ENCODE measurements at regions not wholly inside any gene's neighbourhood (a gene's known extent, or its start where the extent isn't known, plus 50 kb on each side); places are given as distances from the start of the nearest gene placed in this dataset.

DNA sequence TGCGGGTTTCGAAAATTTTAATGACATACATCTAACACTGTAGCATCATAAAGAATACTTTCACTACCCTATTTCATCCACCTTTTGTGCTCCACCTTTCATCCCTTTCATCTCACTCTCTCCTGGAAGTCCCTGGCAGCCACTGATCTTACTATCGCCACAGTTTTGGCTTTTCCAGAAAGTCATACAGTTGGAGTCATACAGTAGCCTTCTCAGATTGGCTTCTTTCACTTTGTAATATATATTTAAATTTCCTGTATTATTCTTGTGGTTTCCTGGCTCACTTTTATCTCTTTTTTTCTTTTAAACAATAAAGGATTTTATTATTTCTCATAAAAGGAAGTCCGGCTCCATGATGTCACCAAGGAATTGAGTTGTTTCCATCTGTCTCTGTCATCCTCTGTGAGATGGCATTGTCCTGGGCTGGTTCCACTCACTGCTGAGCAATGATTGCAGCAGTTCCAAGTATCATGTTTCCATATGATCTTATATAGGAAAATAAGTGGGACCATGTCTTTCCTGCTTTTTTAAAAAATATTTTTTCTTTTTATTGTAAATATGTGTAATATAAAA is 626.3 kb downstream of the POM121L12 start:
- DNase-seq (no peak), FAIRE-seq (no peak)
- no peaks in the 10 kb centered on the region for H3K4me1 ChIP-seq (ENCODE audit: control insufficient read depth in 3 of 3, insufficient read depth in 2 of 3, low read depth in 1 of 3, low read length in 2 of 3)
- WGBS, 3 donors: 92 to 94% (median 93%) methylated on average over 4 of the region's 4 CpGs
- H3K4me3 ChIP-seq (ENCODE audit: low read depth in 1 of 3, low read length in 3 of 3): no peak overlapping the region
- no peak overlapping the region for H3K27ac ChIP-seq (ENCODE audit: low read depth in 1 of 3, low read length in 2 of 3)
- H3K27me3 ChIP-seq (ENCODE audit: control insufficient read depth in 3 of 3, insufficient read depth in 3 of 3, low read length in 3 of 3): no peaks in the 10 kb centered on the region
- peaks cover 0 to 2% of the 10 kb centered on the region in 2 donors for H3K9me3 ChIP-seq (ENCODE audit: control insufficient read depth in 2 of 2, insufficient read depth in 1 of 2, low read depth in 1 of 2, low read length in 1 of 2)
- no peaks in the 10 kb centered on the region for H3K36me3 ChIP-seq (ENCODE audit: control insufficient read depth in 3 of 3, insufficient read depth in 2 of 3, low read depth in 1 of 3, low read length in 3 of 3)

DNA sequence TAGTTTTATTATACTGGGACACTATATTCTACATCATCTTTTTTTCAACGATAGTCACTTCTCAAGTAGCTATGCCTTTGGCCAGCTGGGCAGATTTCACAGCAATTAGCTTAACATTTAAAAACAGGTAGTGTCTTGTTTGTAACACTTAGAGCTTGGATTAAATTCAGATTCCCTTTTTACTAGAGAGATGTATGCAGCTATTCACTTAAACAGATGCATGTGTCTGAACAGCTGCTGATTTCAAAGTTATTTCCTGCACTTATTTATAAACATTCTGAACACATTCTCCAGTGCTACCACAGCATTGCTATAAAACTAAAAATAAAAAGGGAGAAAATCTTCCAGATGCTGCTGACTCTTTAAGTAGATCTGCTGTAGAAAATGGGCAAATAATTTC is 637.2 kb downstream of the POM121L12 start:
- Histone ChIP-seq H3K27me3 (ENCODE audit: control insufficient read depth in 3 of 3, insufficient read depth in 3 of 3, low read length in 3 of 3) (no peaks in the 10 kb centered on the region), H3K36me3 (ENCODE audit: control insufficient read depth in 3 of 3, insufficient read depth in 2 of 3, low read depth in 1 of 3, low read length in 3 of 3) (no peaks in the 10 kb centered on the region), H3K27ac (ENCODE audit: low read depth in 1 of 3, low read length in 2 of 3) (no peak overlapping the region), H3K9me3 (ENCODE audit: control insufficient read depth in 2 of 2, insufficient read depth in 1 of 2, low read depth in 1 of 2, low read length in 1 of 2) (peaks cover 0 to 1% of the 10 kb centered on the region in 2 donors), H3K4me1 (ENCODE audit: control insufficient read depth in 3 of 3, insufficient read depth in 2 of 3, low read depth in 1 of 3, low read length in 2 of 3) (no peaks in the 10 kb centered on the region), H3K4me3 (ENCODE audit: low read depth in 1 of 3, low read length in 3 of 3) (no peak overlapping the region)
- DNase-seq: no peak
- no peak for FAIRE-seq
- 61 to 83% (median 82%) methylated on average over 1 of the region's 1 CpG for WGBS, 3 donors

DNA sequence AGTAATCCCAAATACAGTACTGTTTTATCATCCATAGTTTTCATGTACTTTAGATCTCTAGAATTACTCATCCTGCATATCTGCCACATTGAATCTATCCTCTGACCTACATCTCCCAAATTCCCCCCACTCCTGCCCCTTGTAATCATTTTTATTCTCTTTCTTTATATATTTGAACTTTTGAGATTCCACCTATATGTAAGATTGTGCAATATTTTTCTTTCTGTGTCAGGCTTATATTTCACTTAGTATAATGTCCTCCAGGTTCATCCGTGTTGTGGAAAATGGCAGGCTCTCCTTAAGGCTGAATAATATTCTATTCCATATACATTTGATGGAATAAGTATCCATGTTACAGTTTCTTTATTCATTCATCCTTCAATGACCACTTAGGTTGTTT is 640.4 kb downstream of the POM121L12 start:
- H3K27ac ChIP-seq (ENCODE audit: low read depth in 1 of 3, low read length in 2 of 3): no peak overlapping the region
- no peaks in the 10 kb centered on the region for H3K4me1 ChIP-seq (ENCODE audit: control insufficient read depth in 3 of 3, insufficient read depth in 2 of 3, low read depth in 1 of 3, low read length in 2 of 3)
- H3K4me3 ChIP-seq (ENCODE audit: low read depth in 1 of 3, low read length in 3 of 3): no peak overlapping the region
- WGBS, 3 donors: 91 to 97% (median 95%) methylated on average over 1 of the region's 1 CpG
- no peak for DNase-seq
- no peaks in the 10 kb centered on the region for H3K9me3 ChIP-seq (ENCODE audit: control insufficient read depth in 2 of 2, insufficient read depth in 1 of 2, low read depth in 1 of 2, low read length in 1 of 2)
- H3K36me3 ChIP-seq (ENCODE audit: control insufficient read depth in 3 of 3, insufficient read depth in 2 of 3, low read depth in 1 of 3, low read length in 3 of 3): no peaks in the 10 kb centered on the region
- no peaks in the 10 kb centered on the region for H3K27me3 ChIP-seq (ENCODE audit: control insufficient read depth in 3 of 3, insufficient read depth in 3 of 3, low read length in 3 of 3)
- no peak for FAIRE-seq

DNA sequence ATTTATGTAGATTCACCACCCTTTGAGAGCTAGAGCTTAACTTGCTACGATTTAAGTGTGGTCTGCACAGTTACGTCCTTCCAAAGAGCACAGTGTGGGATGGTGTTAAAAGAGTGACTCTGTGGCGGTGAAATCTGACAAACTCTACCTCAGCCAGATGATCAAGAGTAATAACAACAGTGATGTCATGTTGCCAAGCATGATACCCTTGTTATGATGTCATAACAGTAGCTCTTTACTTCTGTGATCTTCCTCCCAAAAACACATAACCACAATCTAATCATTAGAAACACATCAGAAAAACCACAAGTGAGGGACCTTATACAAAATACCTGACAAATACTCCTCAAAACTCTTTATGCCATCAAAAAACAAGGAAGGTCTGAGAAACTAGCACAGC is 649.3 kb downstream of the POM121L12 start:
- no peak for FAIRE-seq

DNA sequence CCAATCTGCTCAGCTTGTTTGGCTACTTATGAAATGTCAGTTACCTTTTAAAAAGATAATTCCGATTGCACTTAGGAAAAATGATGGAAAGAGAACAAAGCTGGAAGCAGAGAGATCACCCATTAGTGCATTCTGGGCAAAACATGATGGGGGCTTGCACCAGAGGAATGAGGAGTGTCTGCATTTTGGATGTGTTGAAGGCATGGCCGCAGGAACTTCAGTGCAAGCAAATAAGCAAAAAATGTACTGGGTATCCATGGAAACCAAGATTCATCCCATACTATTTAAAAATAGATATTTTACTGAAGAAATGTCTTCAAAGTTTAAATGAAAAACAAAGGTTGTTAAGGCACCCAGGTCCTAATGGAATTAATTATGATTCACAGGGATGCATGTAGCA is 655.0 kb downstream of the POM121L12 start:
- no peaks in the 10 kb centered on the region for H3K27me3 ChIP-seq (ENCODE audit: control insufficient read depth in 3 of 3, insufficient read depth in 3 of 3, low read length in 3 of 3)
- no peak overlapping the region for H3K4me3 ChIP-seq (ENCODE audit: low read depth in 1 of 3, low read length in 3 of 3)
- H3K9me3 ChIP-seq (ENCODE audit: control insufficient read depth in 2 of 2, insufficient read depth in 1 of 2, low read depth in 1 of 2, low read length in 1 of 2): no peaks in the 10 kb centered on the region
- DNase-seq: no peak
- H3K27ac ChIP-seq (ENCODE audit: low read depth in 1 of 3, low read length in 2 of 3): no peak overlapping the region
- no peaks in the 10 kb centered on the region for H3K36me3 ChIP-seq (ENCODE audit: control insufficient read depth in 3 of 3, insufficient read depth in 2 of 3, low read depth in 1 of 3, low read length in 3 of 3)
- no peak for FAIRE-seq
- H3K4me1 ChIP-seq (ENCODE audit: control insufficient read depth in 3 of 3, insufficient read depth in 2 of 3, low read depth in 1 of 3, low read length in 2 of 3): no peaks in the 10 kb centered on the region
- WGBS, 3 donors: 81 to 93% (median 87%) methylated on average over 2 of the region's 2 CpGs

More for the DNA sequence above, 649.3 kb downstream of the POM121L12 start:
- no peaks in the 10 kb centered on the region for H3K36me3 ChIP-seq (ENCODE audit: control insufficient read depth in 3 of 3, insufficient read depth in 2 of 3, low read depth in 1 of 3, low read length in 3 of 3)
- WGBS, 3 donors: 74 to 88% (median 86%) methylated on average over 3 of the region's 3 CpGs
- DNase-seq: no peak
- no peaks in the 10 kb centered on the region for H3K27me3 ChIP-seq (ENCODE audit: control insufficient read depth in 3 of 3, insufficient read depth in 3 of 3, low read length in 3 of 3)
- no peak overlapping the region for H3K4me3 ChIP-seq (ENCODE audit: low read depth in 1 of 3, low read length in 3 of 3)
- H3K9me3 ChIP-seq (ENCODE audit: control insufficient read depth in 2 of 2, insufficient read depth in 1 of 2, low read depth in 1 of 2, low read length in 1 of 2): peaks cover 0 to 4% of the 10 kb centered on the region in 2 donors
- no peaks in the 10 kb centered on the region for H3K4me1 ChIP-seq (ENCODE audit: control insufficient read depth in 3 of 3, insufficient read depth in 2 of 3, low read depth in 1 of 3, low read length in 2 of 3)
- H3K27ac ChIP-seq (ENCODE audit: low read depth in 1 of 3, low read length in 2 of 3): no peak overlapping the region

DNA sequence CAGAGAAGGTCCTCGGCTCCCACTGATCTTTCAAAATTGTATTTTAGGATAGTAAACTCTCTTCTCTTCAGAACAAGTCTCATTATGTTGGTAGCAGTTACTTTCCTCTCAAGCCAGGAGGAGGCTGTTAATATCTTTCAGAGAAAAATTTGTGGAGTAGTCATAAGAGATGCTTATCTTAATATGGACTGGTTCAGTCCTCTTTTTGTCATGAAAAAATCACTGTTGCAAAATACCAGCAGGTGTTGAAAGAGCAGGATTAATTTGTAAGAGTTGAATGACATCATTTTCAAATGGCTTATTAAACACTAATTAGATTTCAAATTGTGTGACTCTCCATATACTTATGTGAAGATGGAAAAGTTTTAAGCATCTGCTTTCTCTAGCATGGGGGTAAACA is 662.5 kb downstream of the POM121L12 start:
- Histone ChIP-seq H3K27ac (ENCODE audit: low read depth in 1 of 3, low read length in 2 of 3) (no peak overlapping the region), H3K27me3 (ENCODE audit: control insufficient read depth in 3 of 3, insufficient read depth in 3 of 3, low read length in 3 of 3) (no peaks in the 10 kb centered on the region), H3K4me1 (ENCODE audit: control insufficient read depth in 3 of 3, insufficient read depth in 2 of 3, low read depth in 1 of 3, low read length in 2 of 3) (no peaks in the 10 kb centered on the region), H3K9me3 (ENCODE audit: control insufficient read depth in 2 of 2, insufficient read depth in 1 of 2, low read depth in 1 of 2, low read length in 1 of 2) (no peaks in the 10 kb centered on the region), H3K4me3 (ENCODE audit: low read depth in 1 of 3, low read length in 3 of 3) (no peak overlapping the region), H3K36me3 (ENCODE audit: control insufficient read depth in 3 of 3, insufficient read depth in 2 of 3, low read depth in 1 of 3, low read length in 3 of 3) (no peaks in the 10 kb centered on the region)
- WGBS, 3 donors: 46 to 58% (median 48%) methylated on average over 1 of the region's 1 CpG
- FAIRE-seq (no peak), DNase-seq (no peak)

DNA sequence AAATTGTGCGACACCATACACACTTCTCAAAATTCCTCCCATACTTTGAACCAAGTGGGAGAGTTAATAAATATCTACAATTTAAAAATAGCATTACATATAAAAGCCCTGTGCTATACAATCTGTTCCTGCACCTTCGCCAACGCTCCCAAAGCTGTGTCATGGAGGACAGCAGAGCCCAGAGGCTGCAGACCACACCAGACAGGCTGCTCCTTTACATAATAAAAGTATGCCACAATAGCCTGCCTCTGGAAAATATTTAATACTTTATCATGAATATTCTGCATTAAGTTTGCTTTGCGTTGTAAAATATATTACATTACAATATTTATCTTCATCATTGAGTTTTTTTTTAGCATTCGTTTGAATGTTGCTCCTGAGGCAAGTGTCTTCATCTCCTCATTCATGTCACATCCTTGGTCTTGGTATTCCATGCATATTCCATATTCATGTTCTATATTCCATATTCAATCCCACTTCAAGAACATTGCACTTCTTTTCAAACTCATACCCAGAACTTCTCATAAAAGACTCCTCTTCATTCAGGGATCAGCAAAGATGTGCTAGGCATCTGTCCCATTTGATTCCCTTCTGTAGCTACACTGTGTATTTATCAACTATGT is 663.9 kb downstream of the POM121L12 start:
- Histone ChIP-seq H3K27ac (ENCODE audit: low read depth in 1 of 3, low read length in 2 of 3) (no peak overlapping the region), H3K9me3 (ENCODE audit: control insufficient read depth in 2 of 2, insufficient read depth in 1 of 2, low read depth in 1 of 2, low read length in 1 of 2) (no peaks in the 10 kb centered on the region), H3K36me3 (ENCODE audit: control insufficient read depth in 3 of 3, insufficient read depth in 2 of 3, low read depth in 1 of 3, low read length in 3 of 3) (no peaks in the 10 kb centered on the region), H3K4me3 (ENCODE audit: low read depth in 1 of 3, low read length in 3 of 3) (no peak overlapping the region), H3K27me3 (ENCODE audit: control insufficient read depth in 3 of 3, insufficient read depth in 3 of 3, low read length in 3 of 3) (no peaks in the 10 kb centered on the region), H3K4me1 (ENCODE audit: control insufficient read depth in 3 of 3, insufficient read depth in 2 of 3, low read depth in 1 of 3, low read length in 2 of 3) (no peaks in the 10 kb centered on the region)
- FAIRE-seq (no peak), DNase-seq (no peak)
- 85 to 94% (median 91%) methylated on average over 5 of the region's 5 CpGs for WGBS, 3 donors

DNA sequence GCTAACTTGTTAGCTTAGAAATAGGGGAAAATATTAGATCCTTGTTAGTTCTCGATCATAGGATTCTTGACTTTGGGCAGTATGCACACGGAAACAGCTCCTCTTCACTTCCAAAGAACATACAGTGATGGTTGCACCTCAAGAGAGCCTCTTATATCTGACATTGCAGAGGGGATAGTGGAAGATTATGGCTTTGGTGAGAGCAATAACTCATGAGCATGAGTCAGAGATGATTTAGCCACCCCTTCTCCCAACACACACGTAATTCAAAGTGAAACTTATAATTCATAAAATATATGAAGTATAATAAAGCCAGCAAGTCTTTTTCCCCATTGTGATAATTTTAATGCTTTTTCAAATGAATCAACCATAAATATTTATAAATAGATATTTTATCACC is 683.7 kb downstream of the POM121L12 start:
- Histone ChIP-seq H3K27me3 (ENCODE audit: control insufficient read depth in 3 of 3, insufficient read depth in 3 of 3, low read length in 3 of 3) (no peaks in the 10 kb centered on the region), H3K27ac (ENCODE audit: low read depth in 1 of 3, low read length in 2 of 3) (no peak overlapping the region), H3K36me3 (ENCODE audit: control insufficient read depth in 3 of 3, insufficient read depth in 2 of 3, low read depth in 1 of 3, low read length in 3 of 3) (no peaks in the 10 kb centered on the region), H3K4me1 (ENCODE audit: control insufficient read depth in 3 of 3, insufficient read depth in 2 of 3, low read depth in 1 of 3, low read length in 2 of 3) (no peaks in the 10 kb centered on the region), H3K4me3 (ENCODE audit: low read depth in 1 of 3, low read length in 3 of 3) (no peak overlapping the region), H3K9me3 (ENCODE audit: control insufficient read depth in 2 of 2, insufficient read depth in 1 of 2, low read depth in 1 of 2, low read length in 1 of 2) (peaks cover 0 to under 1% of the 10 kb centered on the region in 2 donors)
- 72 to 76% (median 76%) methylated on average over 3 of the region's 3 CpGs for WGBS, 3 donors
- DNase-seq: no peak
- no peak for FAIRE-seq

DNA sequence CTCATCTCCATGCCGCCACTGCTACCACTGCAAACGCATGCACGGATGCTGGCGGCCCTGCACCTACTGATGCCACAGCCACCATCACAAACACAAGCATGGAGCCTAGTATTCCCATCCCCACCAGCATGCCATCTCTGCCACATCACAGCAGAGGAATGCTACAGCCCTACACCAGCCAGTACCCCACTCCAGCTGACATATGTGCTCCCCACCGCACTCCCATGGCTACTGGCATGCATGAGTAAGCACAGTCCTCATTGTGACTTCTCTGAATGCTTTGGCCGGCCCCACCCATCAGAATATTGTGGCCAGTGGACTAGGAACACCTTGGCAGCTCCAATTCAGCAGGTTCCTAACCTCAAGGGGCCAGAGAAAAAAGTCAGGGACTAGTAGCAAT is 705.5 kb downstream of the POM121L12 start:
- FAIRE-seq: no peak
- H3K27ac ChIP-seq (ENCODE audit: low read depth in 1 of 3, low read length in 2 of 3): no peak overlapping the region
- H3K36me3 ChIP-seq (ENCODE audit: control insufficient read depth in 3 of 3, insufficient read depth in 2 of 3, low read depth in 1 of 3, low read length in 3 of 3): no peaks in the 10 kb centered on the region
- H3K27me3 ChIP-seq (ENCODE audit: control insufficient read depth in 3 of 3, insufficient read depth in 3 of 3, low read length in 3 of 3): no peaks in the 10 kb centered on the region
- no peak overlapping the region for H3K4me3 ChIP-seq (ENCODE audit: low read depth in 1 of 3, low read length in 3 of 3)
- peaks cover 4 to 6% of the 10 kb centered on the region in 2 donors for H3K9me3 ChIP-seq (ENCODE audit: control insufficient read depth in 2 of 2, insufficient read depth in 1 of 2, low read depth in 1 of 2, low read length in 1 of 2)
- DNase-seq: no peak
- H3K4me1 ChIP-seq (ENCODE audit: control insufficient read depth in 3 of 3, insufficient read depth in 2 of 3, low read depth in 1 of 3, low read length in 2 of 3): no peaks in the 10 kb centered on the region
- 82 to 88% (median 84%) methylated on average over 6 of the region's 6 CpGs for WGBS, 3 donors

All from small intestine (tissue), 7 donors.